ENCODE measurements at regions not wholly inside any gene's neighbourhood (a gene's known extent, or its start where the extent isn't known, plus 50 kb on each side); places are given as distances from the start of the nearest gene placed in this dataset.

GRCh38 chr7:135845415-135846075 is 96.9 kb upstream of the FAM180A start:
- Histone ChIP-seq H4K8ac (ENCODE audit: extremely low read depth, insufficient read depth, low read length) (no peak overlapping the region), H3K18ac (ENCODE audit: extremely low read depth, low read length) (no peak overlapping the region), H3K4me3 (ENCODE audit: extremely low read depth in 1 of 4, insufficient read depth in 2 of 4, low read depth in 3 of 4, low read length in 4 of 4) (no peak overlapping the region), H4K91ac (replicated peaks; ENCODE audit: insufficient read length, low read length) (no peak overlapping the region), H3K23me2 (ENCODE audit: low read depth, low read length) (no peaks in the 10 kb centered on the region), H3K23ac (ENCODE audit: insufficient read length) (no peak overlapping the region), H4K5ac (ENCODE audit: insufficient read length, low read depth, low read length) (no peak overlapping the region), H2AK5ac (ENCODE audit: low read depth, low read length) (no peak overlapping the region), H2BK12ac (ENCODE audit: low read depth, low read length) (no peak overlapping the region), H3K9me3 (ENCODE audit: insufficient read depth in 2 of 2, low read depth in 1 of 2, low read length in 1 of 2) (no peaks in the 10 kb centered on the region), H3K4me2 (ENCODE audit: insufficient read depth in 1 of 2, low read depth in 2 of 2, low read length in 2 of 2) (no peak overlapping the region), H3K14ac (ENCODE audit: insufficient read length) (no peak overlapping the region), H2BK15ac (ENCODE audit: low read length) (no peak overlapping the region), H3K36me3 (ENCODE audit: control insufficient read depth in 2 of 4, insufficient read depth in 4 of 4, low read length in 3 of 4) (no peaks in the 10 kb centered on the region), H3K79me2 (ENCODE audit: control insufficient read depth in 1 of 2, insufficient read depth in 2 of 2, low read length in 2 of 2) (no peaks in the 10 kb centered on the region), H2BK20ac (ENCODE audit: low read length) (no peak overlapping the region), H3K27me3 (replicated peaks in 1 of 4; ENCODE audit: control insufficient read depth in 3 of 4, extremely low read depth in 1 of 4, insufficient read depth in 3 of 4, low read length in 3 of 4) (no peaks in the 10 kb centered on the region), H2BK5ac (ENCODE audit: low read depth, low read length) (no peak overlapping the region), H3K4me1 (replicated peaks in 1 of 4; ENCODE audit: control insufficient read depth in 3 of 4, insufficient read depth in 4 of 4, low read length in 3 of 4) (no peaks in the 10 kb centered on the region), H4K20me1 (replicated peaks in 1 of 2; ENCODE audit: control insufficient read depth in 1 of 2, insufficient read depth in 2 of 2, low read length in 2 of 2) (no peaks in the 10 kb centered on the region), H2AFZ (ENCODE audit: low read length) (no peak overlapping the region), H3K79me1 (ENCODE audit: low read depth, low read length) (no peaks in the 10 kb centered on the region), H3K4ac (replicated peaks; ENCODE audit: insufficient read length, low read depth, low read length) (no peak overlapping the region), H3K9ac (replicated peaks in 1 of 4; ENCODE audit: extremely low read depth in 1 of 4, low read depth in 3 of 4, low read length in 3 of 4) (no peak overlapping the region), H2BK120ac (replicated peaks; ENCODE audit: low read depth, low read length) (no peak overlapping the region), H3K27ac (ENCODE audit: low read depth, low read length) (no peak overlapping the region), H3K56ac (replicated peaks; ENCODE audit: insufficient read length, low read depth, low read length) (no peak overlapping the region)
- no peak for FAIRE-seq
- CTCF ChIA-PET (ENCODE audit: partially characterized antibody): interaction anchor here (0.6 to 2.1 kb wide), 6 partner anchors 11 to 1070 kb away, joined by 3 to 8 read pairs (median 4); no protein-coding TSS in a partner anchor
- POLR2A ChIA-PET (ENCODE audit: partially characterized antibody): no interaction called here
- no peak for DNase-seq (ENCODE audit: low read depth in 1 of 2, low spot score in 2 of 2)
- 96% methylated on average over 3 of the region's 3 CpGs; no CpG with 5 or more reads in 1 of the 2 experiments for WGBS, 2 experiments (ENCODE audit: extremely low coverage in 1 of 2, insufficient coverage in 1 of 2, insufficient read length in 1 of 2, insufficient replicate concordance in 2 of 2, low coverage in 1 of 2, low lambda C conversion rate in 2 of 2, missing lambda C conversion rate in 1 of 2)
- TF ChIP-seq EP300 (IDR thresholded peaks at IDR 0.05; ENCODE audit: borderline replicate concordance in 1 of 2, low read depth in 2 of 2, low read length in 2 of 2): no peak
- no peak for TF ChIP-seq ATF2 (IDR thresholded peaks at IDR 0.05; ENCODE audit: low read length)
- no peak for TF ChIP-seq GTF2F1 (IDR thresholded peaks at IDR 0.05; ENCODE audit: borderline replicate concordance, low read depth, low read length)
- no peak for TF ChIP-seq CREB1 (IDR thresholded peaks at IDR 0.05)
- TF ChIP-seq JUND (IDR thresholded peaks at IDR 0.05; ENCODE audit: low read length): no peak
- no peak for TF ChIP-seq SIX5 (IDR thresholded peaks at IDR 0.05; ENCODE audit: low read depth, low read length)
- TF ChIP-seq RFX5 (IDR thresholded peaks at IDR 0.05; ENCODE audit: borderline replicate concordance, low read depth, low read length): no peak
- TF ChIP-seq KDM1A (IDR thresholded peaks at IDR 0.05; ENCODE audit: borderline replicate concordance, low read length): no peak
- no peak for TF ChIP-seq KDM5A (IDR thresholded peaks at IDR 0.05; ENCODE audit: low read length)
- no peak for TF ChIP-seq TAF7 (optimal IDR thresholded peaks at IDR 0.05; ENCODE audit: borderline replicate concordance, low read depth, low read length)
- no peak for TF ChIP-seq ASH2L (IDR thresholded peaks at IDR 0.05; ENCODE audit: low read length)
- no peak for TF ChIP-seq SUZ12 (IDR thresholded peaks at IDR 0.05; ENCODE audit: low read length)
- no peak for TF ChIP-seq SIRT6 (IDR thresholded peaks at IDR 0.05; ENCODE audit: low read length)

Measured in H1 (cell line).